ENCODE measurements at regions not wholly inside any gene's neighbourhood (a gene's known extent, or its start where the extent isn't known, plus 50 kb on each side); places are given as distances from the start of the nearest gene placed in this dataset.

GRCh38 chr19:30898353-30899103 is 450.7 kb downstream of the TSHZ3 start:
- TF ChIP-seq CTCF (IDR thresholded peaks at IDR 0.05) = no peak

GRCh38 chr19:30897553-30897952 is 451.7 kb downstream of the TSHZ3 start:
- TF ChIP-seq CTCF (IDR thresholded peaks at IDR 0.05) = no peak

DNA sequence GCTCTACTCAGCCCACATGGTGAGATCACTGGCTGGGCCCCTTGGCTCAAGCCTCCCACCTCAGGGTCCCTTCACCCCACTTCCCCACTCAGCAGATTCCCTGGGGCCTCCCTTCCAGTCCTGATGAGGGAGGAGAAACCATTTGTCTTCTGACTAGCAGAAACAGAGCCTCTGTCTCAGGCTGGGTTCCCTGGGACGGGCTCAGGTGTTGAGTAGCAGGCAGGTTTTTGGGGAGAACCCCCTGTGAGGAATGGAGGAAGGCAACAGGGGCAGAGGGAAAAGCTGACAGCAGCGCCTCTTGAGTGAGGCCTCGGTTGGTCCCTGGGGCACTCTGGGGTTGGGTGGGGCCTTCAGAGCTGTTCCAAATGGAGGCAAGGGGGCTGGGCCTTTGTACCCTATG is 452.2 kb downstream of the TSHZ3 start:
- TF ChIP-seq CTCF (IDR thresholded peaks at IDR 0.05) = no peak

DNA sequence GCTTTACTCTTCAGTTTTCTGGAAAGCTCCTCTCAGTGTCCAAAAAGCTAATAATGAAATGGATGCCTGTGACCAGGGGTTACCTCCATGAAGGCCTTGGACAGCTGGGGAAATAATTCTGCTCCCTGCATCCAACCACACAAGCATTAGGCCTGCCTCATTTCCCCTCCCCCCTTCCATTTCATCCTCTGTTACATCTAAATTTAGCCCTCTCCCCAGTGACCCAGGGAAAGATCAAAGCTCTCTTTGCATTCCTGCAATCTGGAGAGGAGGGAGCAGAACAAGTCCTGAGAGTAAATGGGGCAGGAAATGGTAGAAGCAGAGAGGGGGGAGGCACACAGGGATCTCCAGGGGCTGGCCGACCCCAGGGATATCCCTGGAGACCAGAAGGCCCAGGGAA is 452.7 kb downstream of the TSHZ3 start:
- no peak for TF ChIP-seq CTCF (IDR thresholded peaks at IDR 0.05)

DNA sequence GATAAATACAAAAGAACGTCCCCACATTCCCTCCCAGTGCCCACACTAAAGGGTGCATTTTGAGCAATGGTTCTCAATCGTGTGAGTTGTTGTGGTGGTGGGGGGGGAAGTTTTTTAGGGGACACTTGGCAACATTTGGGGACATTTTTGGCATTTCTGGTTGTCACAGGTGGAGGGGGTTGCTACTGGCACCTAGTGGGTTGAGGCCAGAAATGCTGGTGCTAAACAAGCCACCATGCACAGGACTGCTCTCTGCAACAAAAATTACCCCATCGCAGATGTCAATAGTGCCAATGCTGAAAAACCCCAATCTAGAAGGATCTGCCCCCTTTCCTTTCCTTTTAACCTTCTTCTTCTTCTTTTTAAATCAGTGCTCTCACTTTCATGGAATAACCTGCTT is 453.3 kb downstream of the TSHZ3 start:
- TF ChIP-seq CTCF (IDR thresholded peaks at IDR 0.05) = no peak

GRCh38 chr19:30891051-30891450 is 458.2 kb downstream of the TSHZ3 start:
- no peak for TF ChIP-seq CTCF (IDR thresholded peaks at IDR 0.05)

DNA sequence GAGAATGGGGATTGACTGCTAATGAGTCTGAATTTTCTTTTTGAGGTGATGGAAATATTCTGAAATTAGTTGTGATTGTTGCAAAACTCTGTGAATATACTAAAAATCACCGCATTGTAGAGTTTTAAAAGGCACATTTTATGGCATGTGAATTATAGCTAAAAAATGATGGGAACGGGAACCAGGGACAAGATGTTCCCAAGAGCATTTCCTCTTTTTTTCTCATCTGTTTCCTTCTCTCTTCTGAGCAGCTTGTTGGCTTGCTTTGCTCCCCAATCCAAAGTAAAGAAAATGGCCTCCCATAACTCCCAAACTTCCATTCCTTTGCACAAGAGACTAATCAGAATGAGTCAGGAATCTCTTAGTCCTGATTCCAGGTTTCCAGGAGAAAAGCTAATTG is 459.2 kb downstream of the TSHZ3 start:
- TF ChIP-seq CTCF (IDR thresholded peaks at IDR 0.05) = no peak

- TF ChIP-seq CTCF (IDR thresholded peaks at IDR 0.05) = no peak
Measured at GRCh38 chr19:30888937-30889336, 460.3 kb downstream of the TSHZ3 start.
